ENCODE measurements at regions not wholly inside any gene's neighbourhood (a gene's known extent, or its start where the extent isn't known, plus 50 kb on each side); places are given as distances from the start of the nearest gene placed in this dataset.
"Not testable (repeated sequence)": the region's sequence is repeated elsewhere in the genome, so short reads cannot be mapped to it uniquely, and the experiment has no call there.

DNA sequence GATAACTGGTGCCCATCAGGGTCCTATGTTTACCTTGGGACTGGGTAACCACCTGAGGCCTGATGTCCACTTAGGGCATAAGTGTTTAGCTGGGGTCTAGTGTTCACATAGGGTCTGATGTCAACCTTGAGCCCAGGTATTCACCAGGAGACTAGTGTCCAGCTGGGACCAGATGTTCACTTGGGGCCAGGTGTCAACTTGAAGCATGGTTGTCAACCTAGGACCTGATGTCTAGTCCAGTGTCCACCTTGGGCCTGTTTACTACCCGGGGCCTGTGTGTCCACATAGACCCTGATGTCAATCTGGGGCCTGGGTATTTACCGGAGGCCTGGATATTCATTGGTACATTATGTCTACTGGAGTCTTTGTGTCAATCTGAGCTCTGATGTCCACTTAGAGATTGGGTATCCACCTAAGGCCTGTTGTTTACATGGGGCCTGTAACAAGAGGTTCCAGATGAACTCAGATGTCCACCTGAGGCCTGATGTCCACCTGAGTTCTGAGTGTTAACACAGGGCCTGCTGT, 1491.2 kb upstream of the TPTE start:
- not testable (repeated sequence) for TF ChIP-seq RAD21 (CRISPR knock-in tag; conservative IDR thresholded peaks at IDR 0.05 in 1 of 2, IDR thresholded peaks at IDR 0.05 in 1 of 2); TBP (optimal IDR thresholded peaks at IDR 0.05; ENCODE audit: low read depth, low read length); ZNF785 (CRISPR knock-in tag; IDR thresholded peaks at IDR 0.05); TCF7L2 (IDR thresholded peaks at IDR 0.05; ENCODE audit: low read depth, low read length); PHF8 (IDR thresholded peaks at IDR 0.05; ENCODE audit: borderline replicate concordance, low read length); ADNP (tag; IDR thresholded peaks at IDR 0.05); EZH2 (IDR thresholded peaks at IDR 0.05; ENCODE audit: borderline replicate concordance, low read depth, low read length)
- TF ChIP-seq, protein P1, sequence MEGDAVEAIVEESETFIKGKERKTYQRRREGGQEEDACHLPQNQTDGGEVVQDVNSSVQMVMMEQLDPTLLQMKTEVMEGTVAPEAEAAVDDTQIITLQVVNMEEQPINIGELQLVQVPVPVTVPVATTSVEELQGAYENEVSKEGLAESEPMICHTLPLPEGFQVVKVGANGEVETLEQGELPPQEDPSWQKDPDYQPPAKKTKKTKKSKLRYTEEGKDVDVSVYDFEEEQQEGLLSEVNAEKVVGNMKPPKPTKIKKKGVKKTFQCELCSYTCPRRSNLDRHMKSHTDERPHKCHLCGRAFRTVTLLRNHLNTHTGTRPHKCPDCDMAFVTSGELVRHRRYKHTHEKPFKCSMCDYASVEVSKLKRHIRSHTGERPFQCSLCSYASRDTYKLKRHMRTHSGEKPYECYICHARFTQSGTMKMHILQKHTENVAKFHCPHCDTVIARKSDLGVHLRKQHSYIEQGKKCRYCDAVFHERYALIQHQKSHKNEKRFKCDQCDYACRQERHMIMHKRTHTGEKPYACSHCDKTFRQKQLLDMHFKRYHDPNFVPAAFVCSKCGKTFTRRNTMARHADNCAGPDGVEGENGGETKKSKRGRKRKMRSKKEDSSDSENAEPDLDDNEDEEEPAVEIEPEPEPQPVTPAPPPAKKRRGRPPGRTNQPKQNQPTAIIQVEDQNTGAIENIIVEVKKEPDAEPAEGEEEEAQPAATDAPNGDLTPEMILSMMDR (IDR thresholded peaks at IDR 0.05 in 2 of 3, conservative IDR thresholded peaks at IDR 0.05 in 1 of 3; ENCODE audit: insufficient read depth in 2 of 3, low read depth in 1 of 3, low read length in 3 of 3), result not testable (repeated sequence)
